ENCODE measurements at regions not wholly inside any gene's neighbourhood (a gene's known extent, or its start where the extent isn't known, plus 50 kb on each side); places are given as distances from the start of the nearest gene placed in this dataset.
"Not testable (repeated sequence)": the region's sequence is repeated elsewhere in the genome, so short reads cannot be mapped to it uniquely, and the experiment has no call there.

DNA sequence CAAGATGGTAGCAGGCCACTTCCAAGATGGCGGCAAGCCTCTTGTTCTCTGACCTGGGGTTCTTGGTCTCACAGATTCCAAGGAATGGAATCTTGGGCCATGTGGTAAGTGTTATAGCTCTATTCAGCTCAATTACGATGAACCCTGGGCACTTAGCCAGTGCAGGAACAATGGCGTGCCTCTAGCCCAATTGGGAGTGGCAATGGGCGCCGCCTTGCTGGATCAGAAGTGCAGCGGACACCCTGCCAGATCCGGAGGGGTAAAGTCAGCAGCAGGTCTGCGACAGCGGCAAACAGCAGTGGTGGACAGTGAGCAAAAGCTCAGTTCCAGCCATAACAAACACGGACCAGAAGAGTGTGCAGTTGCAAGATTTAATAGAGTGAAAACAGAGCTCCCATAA, 263.2 kb upstream of the SEMA3C start:
- not testable (repeated sequence) for TF ChIP-seq POLR2A (IDR thresholded peaks at IDR 0.05; ENCODE audit: low read length); MAFK (IDR thresholded peaks at IDR 0.05; ENCODE audit: partially characterized antibody); MYC (IDR thresholded peaks at IDR 0.05; ENCODE audit: borderline replicate concordance, low read length); MAX (IDR thresholded peaks at IDR 0.05); HDAC2 (IDR thresholded peaks at IDR 0.05)
- TF ChIP-seq, protein P1, sequence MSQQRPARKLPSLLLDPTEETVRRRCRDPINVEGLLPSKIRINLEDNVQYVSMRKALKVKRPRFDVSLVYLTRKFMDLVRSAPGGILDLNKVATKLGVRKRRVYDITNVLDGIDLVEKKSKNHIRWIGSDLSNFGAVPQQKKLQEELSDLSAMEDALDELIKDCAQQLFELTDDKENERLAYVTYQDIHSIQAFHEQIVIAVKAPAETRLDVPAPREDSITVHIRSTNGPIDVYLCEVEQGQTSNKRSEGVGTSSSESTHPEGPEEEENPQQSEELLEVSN (IDR thresholded peaks at IDR 0.05; ENCODE audit: borderline replicate concordance, low read depth) = not testable (repeated sequence)
- TF ChIP-seq, protein P2, sequence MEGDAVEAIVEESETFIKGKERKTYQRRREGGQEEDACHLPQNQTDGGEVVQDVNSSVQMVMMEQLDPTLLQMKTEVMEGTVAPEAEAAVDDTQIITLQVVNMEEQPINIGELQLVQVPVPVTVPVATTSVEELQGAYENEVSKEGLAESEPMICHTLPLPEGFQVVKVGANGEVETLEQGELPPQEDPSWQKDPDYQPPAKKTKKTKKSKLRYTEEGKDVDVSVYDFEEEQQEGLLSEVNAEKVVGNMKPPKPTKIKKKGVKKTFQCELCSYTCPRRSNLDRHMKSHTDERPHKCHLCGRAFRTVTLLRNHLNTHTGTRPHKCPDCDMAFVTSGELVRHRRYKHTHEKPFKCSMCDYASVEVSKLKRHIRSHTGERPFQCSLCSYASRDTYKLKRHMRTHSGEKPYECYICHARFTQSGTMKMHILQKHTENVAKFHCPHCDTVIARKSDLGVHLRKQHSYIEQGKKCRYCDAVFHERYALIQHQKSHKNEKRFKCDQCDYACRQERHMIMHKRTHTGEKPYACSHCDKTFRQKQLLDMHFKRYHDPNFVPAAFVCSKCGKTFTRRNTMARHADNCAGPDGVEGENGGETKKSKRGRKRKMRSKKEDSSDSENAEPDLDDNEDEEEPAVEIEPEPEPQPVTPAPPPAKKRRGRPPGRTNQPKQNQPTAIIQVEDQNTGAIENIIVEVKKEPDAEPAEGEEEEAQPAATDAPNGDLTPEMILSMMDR (IDR thresholded peaks at IDR 0.05) = not testable (repeated sequence)
- TF ChIP-seq, protein P3, sequence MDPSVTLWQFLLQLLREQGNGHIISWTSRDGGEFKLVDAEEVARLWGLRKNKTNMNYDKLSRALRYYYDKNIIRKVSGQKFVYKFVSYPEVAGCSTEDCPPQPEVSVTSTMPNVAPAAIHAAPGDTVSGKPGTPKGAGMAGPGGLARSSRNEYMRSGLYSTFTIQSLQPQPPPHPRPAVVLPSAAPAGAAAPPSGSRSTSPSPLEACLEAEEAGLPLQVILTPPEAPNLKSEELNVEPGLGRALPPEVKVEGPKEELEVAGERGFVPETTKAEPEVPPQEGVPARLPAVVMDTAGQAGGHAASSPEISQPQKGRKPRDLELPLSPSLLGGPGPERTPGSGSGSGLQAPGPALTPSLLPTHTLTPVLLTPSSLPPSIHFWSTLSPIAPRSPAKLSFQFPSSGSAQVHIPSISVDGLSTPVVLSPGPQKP (IDR thresholded peaks at IDR 0.05; ENCODE audit: low read depth, low read length) = not testable (repeated sequence)
